DOHH2 (cell line): ENCODE measurements at regions not wholly inside any gene's neighbourhood (a gene's known extent, or its start where the extent isn't known, plus 50 kb on each side); places are given as distances from the start of the nearest gene placed in this dataset.

Experiments used
- EZH2phosphoT487 ChIP-seq: fragments of 200-600 bp; sonication (generic); IDR thresholded peaks from 2 replicates; pipeline ENCODE4 v1.6.1; 2017; ENCODE audit warnings: borderline replicate concordance, mild to moderate bottlenecking, antibody characterized with exemption, low read length, moderate library complexity, mixed read lengths
- TF ChIP-seq, protein P1 (sequence below): fragments of 200-600 bp; sonication (generic); IDR thresholded peaks from one replicate; pipeline ENCODE4 v1.5.1; 2014; ENCODE audit warnings: antibody characterized with exemption, mild to moderate bottlenecking, low read depth, low read length; ENCODE audit not compliant: poor library complexity, severe bottlenecking

DNA sequence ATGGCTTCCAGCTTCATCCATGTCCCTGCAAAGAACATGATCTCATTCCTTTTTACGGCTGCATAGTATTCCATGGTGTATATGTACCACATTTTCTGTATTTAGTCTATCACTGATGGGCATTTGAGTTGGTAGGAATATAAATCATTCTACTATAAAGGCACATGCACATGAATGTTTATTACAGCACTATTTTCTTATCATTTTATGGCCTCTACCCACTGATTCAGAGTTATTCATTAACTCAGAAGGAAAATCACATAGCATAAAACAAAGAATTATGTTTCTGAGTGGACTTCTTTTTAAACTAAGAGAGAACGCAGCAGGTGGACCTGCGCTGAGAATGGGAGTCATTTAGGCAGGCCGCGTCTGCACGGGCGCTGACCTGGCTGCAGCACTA is 619.6 kb downstream of the FBXO15 start:
- TF ChIP-seq, protein P1, sequence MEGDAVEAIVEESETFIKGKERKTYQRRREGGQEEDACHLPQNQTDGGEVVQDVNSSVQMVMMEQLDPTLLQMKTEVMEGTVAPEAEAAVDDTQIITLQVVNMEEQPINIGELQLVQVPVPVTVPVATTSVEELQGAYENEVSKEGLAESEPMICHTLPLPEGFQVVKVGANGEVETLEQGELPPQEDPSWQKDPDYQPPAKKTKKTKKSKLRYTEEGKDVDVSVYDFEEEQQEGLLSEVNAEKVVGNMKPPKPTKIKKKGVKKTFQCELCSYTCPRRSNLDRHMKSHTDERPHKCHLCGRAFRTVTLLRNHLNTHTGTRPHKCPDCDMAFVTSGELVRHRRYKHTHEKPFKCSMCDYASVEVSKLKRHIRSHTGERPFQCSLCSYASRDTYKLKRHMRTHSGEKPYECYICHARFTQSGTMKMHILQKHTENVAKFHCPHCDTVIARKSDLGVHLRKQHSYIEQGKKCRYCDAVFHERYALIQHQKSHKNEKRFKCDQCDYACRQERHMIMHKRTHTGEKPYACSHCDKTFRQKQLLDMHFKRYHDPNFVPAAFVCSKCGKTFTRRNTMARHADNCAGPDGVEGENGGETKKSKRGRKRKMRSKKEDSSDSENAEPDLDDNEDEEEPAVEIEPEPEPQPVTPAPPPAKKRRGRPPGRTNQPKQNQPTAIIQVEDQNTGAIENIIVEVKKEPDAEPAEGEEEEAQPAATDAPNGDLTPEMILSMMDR, result no peak
- TF ChIP-seq EZH2phosphoT487, result no peak
